ENCODE measurements at regions not wholly inside any gene's neighbourhood (a gene's known extent, or its start where the extent isn't known, plus 50 kb on each side); places are given as distances from the start of the nearest gene placed in this dataset.

GRCh38 chr5:126715765-126716164, 61.2 kb upstream of the LMNB1 start:
- intact Hi-C loops (cut with DNase I) = no loop called here
- Histone ChIP-seq H3K27me3 (no peaks in the 10 kb centered on the region), H3K9me3 (no peaks in the 10 kb centered on the region), H3K27ac (no peak overlapping the region), H3K4me1 (no peaks in the 10 kb centered on the region), H3K4me3 (no peak overlapping the region), H3K36me3 (no peaks in the 10 kb centered on the region)
- no peak for DNase-seq (ENCODE audit: low spot score in 2 of 2)
- no peak for TF ChIP-seq CTCF (IDR thresholded peaks at IDR 0.05)

- no peak overlapping the region for H3K4me3 ChIP-seq
- H3K36me3 ChIP-seq = no peaks in the 10 kb centered on the region
- no peaks in the 10 kb centered on the region for H3K4me1 ChIP-seq
- H3K27me3 ChIP-seq = no peaks in the 10 kb centered on the region
- no peak for DNase-seq (ENCODE audit: low spot score in 2 of 2)
- H3K9me3 ChIP-seq = no peaks in the 10 kb centered on the region
- intact Hi-C loops (cut with DNase I) = no loop called here
- H3K27ac ChIP-seq = no peak overlapping the region
- TF ChIP-seq CTCF (IDR thresholded peaks at IDR 0.05) = no peak
These were observed 60.1 kb upstream of the LMNB1 start for GRCh38 chr5:126716861-126717260.

- H3K27ac ChIP-seq = no peak overlapping the region
- no peak overlapping the region for H3K4me3 ChIP-seq
- no peaks in the 10 kb centered on the region for H3K4me1 ChIP-seq
- no peaks in the 10 kb centered on the region for H3K27me3 ChIP-seq
- intact Hi-C loops (cut with DNase I) = no loop called here
- no peak for TF ChIP-seq CTCF (IDR thresholded peaks at IDR 0.05)
- H3K36me3 ChIP-seq = no peaks in the 10 kb centered on the region
- no peak for DNase-seq (ENCODE audit: low spot score in 2 of 2)
- no peaks in the 10 kb centered on the region for H3K9me3 ChIP-seq
These were observed 58.6 kb upstream of the LMNB1 start for GRCh38 chr5:126718236-126718868.

- intact Hi-C loops (cut with DNase I) = no loop called here
- DNase-seq (ENCODE audit: low spot score in 2 of 2) = no peak
- Histone ChIP-seq H3K9me3 (no peaks in the 10 kb centered on the region), H3K4me3 (no peak overlapping the region), H3K36me3 (no peaks in the 10 kb centered on the region), H3K27ac (no peak overlapping the region), H3K27me3 (no peaks in the 10 kb centered on the region), H3K4me1 (no peaks in the 10 kb centered on the region)
- TF ChIP-seq CTCF (IDR thresholded peaks at IDR 0.05) = no peak
These were observed 56.6 kb upstream of the LMNB1 start for GRCh38 chr5:126720369-126720768.

GRCh38 chr5:126723643-126724042, 53.3 kb upstream of the LMNB1 start:
- Histone ChIP-seq H3K27ac (no peak overlapping the region), H3K36me3 (no peaks in the 10 kb centered on the region), H3K4me1 (no peaks in the 10 kb centered on the region), H3K4me3 (no peak overlapping the region), H3K9me3 (no peaks in the 10 kb centered on the region), H3K27me3 (no peaks in the 10 kb centered on the region)
- intact Hi-C loops (cut with DNase I) = no loop called here
- no peak for DNase-seq (ENCODE audit: low spot score in 2 of 2)
- no peak for TF ChIP-seq CTCF (IDR thresholded peaks at IDR 0.05)
